ENCODE measurements at regions not wholly inside any gene's neighbourhood (a gene's known extent, or its start where the extent isn't known, plus 50 kb on each side); places are given as distances from the start of the nearest gene placed in this dataset.

- no peak for TF ChIP-seq CTCF (IDR thresholded peaks at IDR 0.05; ENCODE audit: insufficient read depth, low read length, poor library complexity, severe bottlenecking)
- TF ChIP-seq EZH2phosphoT487 (conservative IDR thresholded peaks at IDR 0.05; ENCODE audit: low read length), result no peak
Observed at GRCh38 chr2:4381049-4381448, 677.7 kb downstream of the DCDC2C start.
